ENCODE measurements at regions not wholly inside any gene's neighbourhood (a gene's known extent, or its start where the extent isn't known, plus 50 kb on each side); places are given as distances from the start of the nearest gene placed in this dataset.

DNA sequence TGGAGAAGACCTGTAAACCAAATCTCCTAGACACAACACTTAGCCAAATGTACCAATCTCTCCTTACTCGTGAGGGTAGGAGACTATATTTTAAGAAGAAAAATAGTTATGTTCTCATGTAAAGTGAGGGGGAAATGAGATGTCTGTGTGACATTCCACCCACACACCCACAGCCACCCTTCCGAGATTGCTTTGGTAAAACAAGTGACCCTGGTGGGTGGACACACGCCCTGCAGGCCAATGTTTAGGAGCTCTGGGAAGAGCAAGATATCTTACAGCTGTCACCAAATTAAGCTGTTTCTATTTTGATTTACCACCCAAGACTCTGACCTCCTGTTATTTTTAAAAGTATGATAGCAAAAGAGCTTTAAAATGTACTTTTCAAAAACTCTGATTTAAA is 147.2 kb upstream of the PFKP start:
- TF ChIP-seq, protein P1, sequence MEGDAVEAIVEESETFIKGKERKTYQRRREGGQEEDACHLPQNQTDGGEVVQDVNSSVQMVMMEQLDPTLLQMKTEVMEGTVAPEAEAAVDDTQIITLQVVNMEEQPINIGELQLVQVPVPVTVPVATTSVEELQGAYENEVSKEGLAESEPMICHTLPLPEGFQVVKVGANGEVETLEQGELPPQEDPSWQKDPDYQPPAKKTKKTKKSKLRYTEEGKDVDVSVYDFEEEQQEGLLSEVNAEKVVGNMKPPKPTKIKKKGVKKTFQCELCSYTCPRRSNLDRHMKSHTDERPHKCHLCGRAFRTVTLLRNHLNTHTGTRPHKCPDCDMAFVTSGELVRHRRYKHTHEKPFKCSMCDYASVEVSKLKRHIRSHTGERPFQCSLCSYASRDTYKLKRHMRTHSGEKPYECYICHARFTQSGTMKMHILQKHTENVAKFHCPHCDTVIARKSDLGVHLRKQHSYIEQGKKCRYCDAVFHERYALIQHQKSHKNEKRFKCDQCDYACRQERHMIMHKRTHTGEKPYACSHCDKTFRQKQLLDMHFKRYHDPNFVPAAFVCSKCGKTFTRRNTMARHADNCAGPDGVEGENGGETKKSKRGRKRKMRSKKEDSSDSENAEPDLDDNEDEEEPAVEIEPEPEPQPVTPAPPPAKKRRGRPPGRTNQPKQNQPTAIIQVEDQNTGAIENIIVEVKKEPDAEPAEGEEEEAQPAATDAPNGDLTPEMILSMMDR (IDR thresholded peaks at IDR 0.05; ENCODE audit: low read depth, low read length), result no peak
- DNase-seq (ENCODE audit: extremely low read depth, low read depth), result no peak

DNA sequence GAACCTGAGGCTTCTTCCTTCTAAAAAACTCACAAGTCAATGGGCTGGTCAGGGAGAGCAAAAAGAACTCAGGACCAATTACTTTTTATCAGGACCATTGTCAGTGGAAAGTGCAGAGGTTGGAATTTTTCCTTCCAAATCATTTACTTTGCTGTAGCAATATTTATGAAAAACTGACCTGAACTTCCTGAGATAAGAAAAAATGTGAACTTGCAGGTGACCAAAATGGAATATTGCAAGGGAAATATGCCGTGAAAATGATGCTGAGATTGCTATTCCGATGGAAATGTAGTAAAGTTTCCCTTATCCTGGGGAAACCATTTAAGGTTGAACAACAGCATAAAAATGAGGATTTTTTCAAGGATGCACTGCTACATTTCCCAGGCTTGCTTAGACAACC is 148.3 kb upstream of the PFKP start:
- TF ChIP-seq, protein P1 (IDR thresholded peaks at IDR 0.05; ENCODE audit: low read depth, low read length), result no peak
- DNase-seq (ENCODE audit: extremely low read depth, low read depth), result no peak

DNA sequence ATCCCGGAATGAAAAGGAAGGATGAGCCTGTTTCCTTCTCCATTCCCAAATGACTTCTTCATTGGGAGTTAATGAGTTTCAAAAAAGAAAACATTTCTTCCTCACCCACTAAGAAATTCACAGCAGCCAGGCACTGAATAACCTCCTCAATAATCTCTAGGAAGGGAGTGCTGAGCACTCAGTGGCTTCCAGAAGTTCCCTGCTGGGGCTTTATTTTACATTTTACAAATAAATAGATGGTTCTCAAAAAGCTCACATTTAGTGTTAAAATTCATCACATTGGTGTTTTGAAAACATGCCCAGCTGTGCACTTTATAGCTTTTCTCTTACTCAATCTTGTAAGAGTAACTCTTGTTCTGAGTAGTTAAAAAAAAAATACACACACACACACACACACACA is 148.9 kb upstream of the PFKP start:
- TF ChIP-seq, protein P1 (IDR thresholded peaks at IDR 0.05; ENCODE audit: low read depth, low read length), result no peak
- DNase-seq (ENCODE audit: extremely low read depth, low read depth), result no peak

DNA sequence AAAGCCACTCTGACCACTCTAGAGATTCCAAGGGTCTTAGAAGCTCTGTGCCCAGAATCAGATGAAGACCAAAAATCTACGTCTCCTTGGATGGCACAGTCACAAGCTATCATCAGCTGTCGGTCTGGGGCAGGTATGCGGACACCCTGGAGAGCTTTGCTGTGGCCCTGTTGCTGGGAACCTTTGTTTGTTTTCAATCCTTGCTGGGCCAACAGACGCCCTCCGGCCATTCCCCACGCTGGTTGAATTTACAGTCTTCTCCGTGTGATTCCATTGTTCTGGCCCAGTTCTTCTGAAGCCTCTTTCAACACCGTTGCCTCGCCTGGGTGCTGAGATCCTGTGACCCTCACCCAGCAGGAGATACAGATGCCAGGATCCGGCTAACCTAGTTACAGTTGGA is 149.4 kb upstream of the PFKP start:
- no peak for DNase-seq (ENCODE audit: extremely low read depth, low read depth)
- TF ChIP-seq, protein P1 (IDR thresholded peaks at IDR 0.05; ENCODE audit: low read depth, low read length), result no peak

DNA sequence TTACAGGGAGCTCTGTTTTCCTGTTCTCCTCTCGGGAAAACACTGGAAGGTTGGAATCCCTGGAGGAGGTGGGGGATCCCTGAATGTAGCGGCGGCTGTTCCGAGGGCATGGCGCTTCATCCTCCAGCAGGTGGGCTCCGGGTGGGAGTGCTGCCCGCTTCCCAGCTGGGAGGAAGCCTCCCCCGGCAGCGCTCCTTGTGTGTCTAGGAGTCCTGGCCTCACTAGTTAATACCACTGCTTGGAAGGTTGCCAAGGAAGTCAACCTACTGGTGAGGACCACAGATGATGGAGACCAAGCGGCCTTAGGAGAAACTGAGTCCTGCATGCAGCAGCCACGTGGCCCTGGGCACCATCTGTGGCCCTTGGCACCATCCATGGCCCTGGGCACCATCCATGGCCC is 151.9 kb upstream of the PFKP start:
- TF ChIP-seq, protein P1 (IDR thresholded peaks at IDR 0.05; ENCODE audit: low read depth, low read length), result no peak
- DNase-seq (ENCODE audit: extremely low read depth, low read depth), result no peak

DNA sequence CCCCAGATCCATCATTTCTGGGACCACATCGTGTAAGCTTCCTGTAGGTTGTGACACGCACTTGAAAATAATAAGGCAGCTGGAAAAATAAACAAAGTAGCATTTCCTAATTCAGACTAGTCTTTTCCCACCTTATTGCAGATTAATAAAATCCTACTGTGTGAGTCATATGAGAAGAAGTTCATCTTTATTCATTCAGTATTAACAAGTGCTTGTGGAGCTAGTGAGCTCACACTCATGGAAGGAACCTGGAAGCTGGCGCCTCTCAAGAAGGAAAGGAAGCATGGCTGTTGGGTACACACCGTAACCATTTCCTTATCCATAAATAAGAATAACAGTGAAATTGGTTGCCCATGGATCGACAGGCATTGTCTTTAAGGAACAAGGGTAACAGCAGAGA is 152.6 kb upstream of the PFKP start:
- DNase-seq (ENCODE audit: extremely low read depth, low read depth), result no peak
- TF ChIP-seq, protein P1 (IDR thresholded peaks at IDR 0.05; ENCODE audit: low read depth, low read length), result no peak

DNA sequence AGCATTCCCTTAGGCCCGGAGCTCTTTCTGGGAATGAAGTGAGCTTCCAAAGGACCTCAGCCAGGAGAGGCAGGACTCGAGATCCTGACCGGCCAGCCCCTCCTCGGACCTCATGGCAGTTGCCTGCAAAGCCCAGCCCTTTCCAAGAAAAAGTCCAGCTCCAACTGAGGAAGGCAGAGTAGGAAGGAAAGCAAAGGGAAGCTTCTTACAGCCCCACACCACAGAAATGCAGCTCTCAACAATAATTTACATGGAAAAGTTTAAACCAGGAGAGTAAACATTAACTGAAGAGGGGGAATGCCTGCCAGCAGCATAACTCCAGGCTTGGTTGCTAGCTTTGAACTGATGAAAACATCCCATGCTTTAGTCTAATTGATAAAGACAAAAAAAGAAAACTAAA is 153.9 kb upstream of the PFKP start:
- DNase-seq (ENCODE audit: extremely low read depth, low read depth), result no peak
- TF ChIP-seq, protein P1 (IDR thresholded peaks at IDR 0.05; ENCODE audit: low read depth, low read length), result no peak
